BE2C (cell line): ENCODE measurements at regions not wholly inside any gene's neighbourhood (a gene's known extent, or its start where the extent isn't known, plus 50 kb on each side); places are given as distances from the start of the nearest gene placed in this dataset.

Experiments used
- DNase-seq: peaks from one replicate; pipeline ENCODE4 v3.0.0-alpha.2; 2020
- H3K27me3 ChIP-seq: fragments of 250-450 bp; sonication (Bioruptor Pico); 2 replicates; pipeline ENCODE4 v1.5.1; 2020; ENCODE audit warnings: mild to moderate bottlenecking
- H3K36me3 ChIP-seq: fragments of 250-450 bp; sonication (Bioruptor Pico); 2 replicates; pipeline ENCODE4 v1.5.1; 2020; ENCODE audit warnings: mild to moderate bottlenecking
- H3K4me1 ChIP-seq: fragments of 250-450 bp; sonication (Bioruptor Pico); 2 replicates; pipeline ENCODE4 v1.5.1; 2020
- H3K4me3 ChIP-seq: 2 replicates; pipeline ENCODE4 v1.5.1; 2011; ENCODE audit warnings: low read depth, low read length
- H3K9me3 ChIP-seq: fragments of 250-450 bp; sonication (Bioruptor Pico); 2 replicates; pipeline ENCODE4 v1.5.1; 2020
- TF ChIP-seq, protein P1 (sequence below): IDR thresholded peaks from 2 replicates; pipeline ENCODE4 v1.5.1; 2012; ENCODE audit warnings: mild to moderate bottlenecking, low read depth, low read length

GRCh38 chr5:105563842-105564241 is 2001.3 kb upstream of the NUDT12 start:
- Histone ChIP-seq H3K27me3 (no peaks in the 10 kb centered on the region), H3K9me3 (no peaks in the 10 kb centered on the region), H3K36me3 (no peaks in the 10 kb centered on the region), H3K4me1 (no peaks in the 10 kb centered on the region), H3K4me3 (no peak overlapping the region)
- DNase-seq = no peak
- TF ChIP-seq, protein P1, sequence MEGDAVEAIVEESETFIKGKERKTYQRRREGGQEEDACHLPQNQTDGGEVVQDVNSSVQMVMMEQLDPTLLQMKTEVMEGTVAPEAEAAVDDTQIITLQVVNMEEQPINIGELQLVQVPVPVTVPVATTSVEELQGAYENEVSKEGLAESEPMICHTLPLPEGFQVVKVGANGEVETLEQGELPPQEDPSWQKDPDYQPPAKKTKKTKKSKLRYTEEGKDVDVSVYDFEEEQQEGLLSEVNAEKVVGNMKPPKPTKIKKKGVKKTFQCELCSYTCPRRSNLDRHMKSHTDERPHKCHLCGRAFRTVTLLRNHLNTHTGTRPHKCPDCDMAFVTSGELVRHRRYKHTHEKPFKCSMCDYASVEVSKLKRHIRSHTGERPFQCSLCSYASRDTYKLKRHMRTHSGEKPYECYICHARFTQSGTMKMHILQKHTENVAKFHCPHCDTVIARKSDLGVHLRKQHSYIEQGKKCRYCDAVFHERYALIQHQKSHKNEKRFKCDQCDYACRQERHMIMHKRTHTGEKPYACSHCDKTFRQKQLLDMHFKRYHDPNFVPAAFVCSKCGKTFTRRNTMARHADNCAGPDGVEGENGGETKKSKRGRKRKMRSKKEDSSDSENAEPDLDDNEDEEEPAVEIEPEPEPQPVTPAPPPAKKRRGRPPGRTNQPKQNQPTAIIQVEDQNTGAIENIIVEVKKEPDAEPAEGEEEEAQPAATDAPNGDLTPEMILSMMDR = no peak

DNA sequence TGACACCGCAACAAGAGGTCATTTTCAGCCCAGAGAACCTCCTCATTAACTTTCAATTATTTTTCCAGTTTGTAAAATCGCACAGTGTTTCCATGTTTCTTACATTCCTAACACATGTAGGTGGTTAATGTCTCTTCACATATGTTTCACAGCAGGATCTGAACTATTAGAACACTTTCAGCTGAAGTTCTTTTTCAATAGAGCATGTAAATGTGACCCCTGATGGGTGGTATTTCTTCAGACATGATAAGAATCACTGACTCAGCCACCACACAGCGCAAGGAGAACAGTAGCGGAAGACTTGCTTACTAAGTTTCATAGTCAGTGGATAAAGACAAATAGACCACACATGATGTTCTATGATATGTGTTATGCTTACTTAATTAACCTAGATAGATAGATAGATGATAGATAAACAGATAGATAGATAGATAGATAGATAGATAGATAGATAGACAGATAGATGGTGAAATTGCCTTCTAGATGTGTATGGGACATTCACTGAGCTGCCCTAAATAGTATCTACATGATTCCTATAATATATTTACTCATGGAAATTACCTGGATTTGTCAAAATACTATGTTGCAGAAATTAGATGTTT is 1992.1 kb upstream of the NUDT12 start:
- no peak overlapping the region for H3K4me3 ChIP-seq
- no peak for DNase-seq
- TF ChIP-seq, protein P1 = no peak

GRCh38 chr5:105544300-105544699 is 1981.7 kb upstream of the NUDT12 start:
- H3K9me3 ChIP-seq = no peaks in the 10 kb centered on the region
- DNase-seq = no peak
- no peaks in the 10 kb centered on the region for H3K4me1 ChIP-seq
- TF ChIP-seq, protein P1 = no peak
- H3K4me3 ChIP-seq = no peak overlapping the region
- H3K27me3 ChIP-seq = no peaks in the 10 kb centered on the region
- H3K36me3 ChIP-seq = no peaks in the 10 kb centered on the region

More for the DNA sequence above, 1992.1 kb upstream of the NUDT12 start:
- H3K27me3 ChIP-seq = no peaks in the 10 kb centered on the region
- H3K36me3 ChIP-seq = no peaks in the 10 kb centered on the region
- H3K9me3 ChIP-seq = no peaks in the 10 kb centered on the region
- peaks cover 5% of the 10 kb centered on the region; the same call in 1 of the 2 replicates for H3K4me1 ChIP-seq

- no peak for DNase-seq
- no peaks in the 10 kb centered on the region for H3K36me3 ChIP-seq
- H3K9me3 ChIP-seq = no peaks in the 10 kb centered on the region
- TF ChIP-seq, protein P1 = no peak
- H3K4me3 ChIP-seq = no peak overlapping the region
- no peaks in the 10 kb centered on the region for H3K27me3 ChIP-seq
- H3K4me1 ChIP-seq = peaks cover 7% of the 10 kb centered on the region
Measured at GRCh38 chr5:105536675-105537074, 1974.1 kb upstream of the NUDT12 start.

DNA sequence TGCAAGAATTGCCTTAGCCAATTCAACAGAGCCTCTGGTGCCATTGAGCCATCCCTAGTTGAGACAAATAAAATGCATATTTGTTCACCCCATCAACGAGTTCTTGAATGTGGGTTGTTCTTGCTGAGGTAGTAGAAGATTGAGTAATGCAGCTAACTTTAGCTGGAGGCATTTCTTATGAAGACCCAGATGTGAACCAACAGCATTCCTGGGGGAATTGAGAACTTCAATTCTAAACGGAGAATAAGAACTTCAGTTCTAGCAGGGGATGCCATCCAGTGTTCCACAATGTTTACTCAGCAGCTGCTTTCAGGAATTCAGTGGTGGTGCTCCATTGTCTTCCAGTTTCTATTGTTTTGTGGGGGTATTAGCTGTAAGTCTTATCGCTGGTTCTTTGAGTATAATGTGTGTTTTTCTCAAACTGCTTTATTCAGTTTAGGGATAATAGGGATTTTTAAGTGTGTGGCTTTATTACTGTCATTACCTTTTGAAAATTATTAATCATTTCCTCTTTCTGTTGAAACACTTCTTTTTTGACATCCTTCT is 1968.2 kb upstream of the NUDT12 start:
- Histone ChIP-seq H3K9me3 (peaks cover 4% of the 10 kb centered on the region; the same call in 1 of the 2 replicates), H3K36me3 (no peaks in the 10 kb centered on the region), H3K4me1 (peaks cover 7% of the 10 kb centered on the region), H3K27me3 (no peaks in the 10 kb centered on the region), H3K4me3 (no peak overlapping the region)
- TF ChIP-seq, protein P1 = no peak
- DNase-seq = no peak

DNA sequence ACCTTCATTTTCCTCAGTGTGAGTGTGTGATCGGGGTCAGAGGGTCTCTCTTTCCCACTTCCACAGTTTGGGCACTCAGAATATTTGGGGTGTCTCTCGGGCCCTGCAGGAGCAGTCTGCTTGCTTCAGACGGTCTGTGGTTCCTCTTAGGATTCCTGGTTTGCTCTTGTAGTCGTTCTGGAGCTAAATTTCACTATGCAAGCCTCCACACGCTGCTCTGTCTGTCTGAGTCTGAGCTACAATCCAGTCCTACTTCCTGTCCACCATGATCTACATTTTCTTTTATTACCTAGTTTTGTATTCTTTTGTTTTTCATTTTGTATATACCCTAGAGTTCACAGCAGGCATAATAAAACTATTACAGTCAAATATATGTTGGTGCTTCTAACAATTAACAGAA is 1967.3 kb upstream of the NUDT12 start:
- TF ChIP-seq, protein P1 = no peak
- no peaks in the 10 kb centered on the region for H3K27me3 ChIP-seq
- H3K9me3 ChIP-seq = peaks cover 4% of the 10 kb centered on the region; the same call in 1 of the 2 replicates
- peaks cover 4% of the 10 kb centered on the region for H3K4me1 ChIP-seq
- no peak overlapping the region for H3K4me3 ChIP-seq
- H3K36me3 ChIP-seq = no peaks in the 10 kb centered on the region
- DNase-seq = no peak
